NOMO-1 treated with dmso at 0.1 percent for 144 hours (cell line): ENCODE measurements at regions not wholly inside any gene's neighbourhood (a gene's known extent, or its start where the extent isn't known, plus 50 kb on each side); places are given as distances from the start of the nearest gene placed in this dataset.

Experiments
- DNase-seq: peaks from one replicate; lab custom pipeline; 2025; ENCODE audit not compliant: unreplicated experiment; lab: John Stamatoyannopoulos, UW

GRCh38 chr12:87689196-87689595 lies 340.0 kb downstream of the C12orf50 start:
- no peak for DNase-seq

- no peak for DNase-seq
Measured at GRCh38 chr12:87687362-87687761, 341.8 kb downstream of the C12orf50 start.

GRCh38 chr12:87685696-87686095 lies 343.5 kb downstream of the C12orf50 start:
- no peak for DNase-seq

- DNase-seq: no peak
Measured at GRCh38 chr12:87679251-87679650, 349.9 kb downstream of the C12orf50 start.

GRCh38 chr12:87678453-87678852 lies 350.7 kb downstream of the C12orf50 start:
- DNase-seq: no peak

- DNase-seq: no peak
Measured at GRCh38 chr12:87676731-87677130, 352.5 kb downstream of the C12orf50 start.

GRCh38 chr12:87671757-87672156 lies 357.4 kb downstream of the C12orf50 start:
- no peak for DNase-seq

GRCh38 chr12:87670448-87670847 lies 358.8 kb downstream of the C12orf50 start:
- no peak for DNase-seq

GRCh38 chr12:87667378-87667777 lies 361.8 kb downstream of the C12orf50 start:
- no peak for DNase-seq

- DNase-seq: no peak
Measured at GRCh38 chr12:87661786-87662377, 367.3 kb downstream of the C12orf50 start.

- no peak for DNase-seq
Measured at GRCh38 chr12:87660987-87661774, 368.0 kb downstream of the C12orf50 start.

GRCh38 chr12:87660291-87660690 lies 368.9 kb downstream of the C12orf50 start:
- DNase-seq: no peak

GRCh38 chr12:87656311-87656710 lies 372.9 kb downstream of the C12orf50 start:
- DNase-seq: no peak

GRCh38 chr12:87651670-87652425 lies 377.4 kb downstream of the C12orf50 start:
- no peak for DNase-seq

- no peak for DNase-seq
Measured at GRCh38 chr12:87642245-87642644, 387.0 kb downstream of the C12orf50 start.

- DNase-seq: no peak
Measured at GRCh38 chr12:87618199-87618598, 411.0 kb downstream of the C12orf50 start.

- DNase-seq: no peak
Measured at GRCh38 chr12:87612996-87613395, 416.2 kb downstream of the C12orf50 start.

- DNase-seq: no peak
Measured at GRCh38 chr12:87608321-87608720, 420.9 kb downstream of the C12orf50 start.

GRCh38 chr12:87603727-87604126 lies 425.5 kb downstream of the C12orf50 start:
- no peak for DNase-seq

- DNase-seq: no peak
Measured at GRCh38 chr12:87599459-87599858, 429.7 kb downstream of the C12orf50 start.

- DNase-seq: no peak
Measured at GRCh38 chr12:87597114-87597513, 432.1 kb downstream of the C12orf50 start.

GRCh38 chr12:87596636-87597035 lies 432.6 kb downstream of the C12orf50 start:
- no peak for DNase-seq
